Mesothelial cell of epicardium (in vitro differentiated cells): ENCODE measurements at regions not wholly inside any gene's neighbourhood (a gene's known extent, or its start where the extent isn't known, plus 50 kb on each side); places are given as distances from the start of the nearest gene placed in this dataset.

Experiments used
- DNase-seq, 2 experiments: peaks; one replicate each; pipeline ENCODE4 v3.0.0; 2021; ENCODE audit warnings: low spot score in 2 of 2; ENCODE audit not compliant: unreplicated experiment in 2 of 2
- H3K27ac Mint-ChIP-seq: 2 replicates; pipeline ENCODE4 v1.8.0; 2021; ENCODE audit warnings: mixed read lengths
- H3K27me3 Mint-ChIP-seq: 2 replicates; pipeline ENCODE4 v1.8.0; 2021; ENCODE audit warnings: low read depth, mixed read lengths
- H3K36me3 Mint-ChIP-seq: 2 replicates; pipeline ENCODE4 v1.8.0; 2021; ENCODE audit warnings: mixed read lengths
- H3K4me1 Mint-ChIP-seq: 2 replicates; pipeline ENCODE4 v1.8.0; 2021; ENCODE audit warnings: mixed read lengths
- H3K4me3 Mint-ChIP-seq: 2 replicates; pipeline ENCODE4 v1.8.0; 2021; ENCODE audit warnings: mild to moderate bottlenecking, moderate library complexity, mixed read lengths
- H3K9me3 Mint-ChIP-seq: 2 replicates; pipeline ENCODE4 v1.8.0; 2021; ENCODE audit warnings: mixed read lengths
- CTCF ChIP-seq: fragments of 200-600 bp; sonication (generic); IDR thresholded peaks from one replicate; pipeline ENCODE4 v1.5.0; 2021; ENCODE audit warnings: antibody characterized with exemption; ENCODE audit not compliant: unreplicated experiment

GRCh38 chr11:101327908-101328307, 198.3 kb upstream of the PGR start:
- Mint-ChIP-seq H3K36me3 (no peaks in the 10 kb centered on the region), H3K9me3 (no peaks in the 10 kb centered on the region), H3K4me1 (no peaks in the 10 kb centered on the region), H3K27ac (no peak overlapping the region), H3K27me3 (peaks cover 78% of the 10 kb centered on the region), H3K4me3 (no peak overlapping the region)
- no peak for DNase-seq
- TF ChIP-seq CTCF, result no peak

- Mint-ChIP-seq H3K27me3 (peaks cover 64% of the 10 kb centered on the region), H3K27ac (no peak overlapping the region), H3K9me3 (no peaks in the 10 kb centered on the region), H3K4me3 (no peak overlapping the region), H3K4me1 (no peaks in the 10 kb centered on the region), H3K36me3 (no peaks in the 10 kb centered on the region)
- TF ChIP-seq CTCF, result no peak
- DNase-seq, result no peak
Measured at GRCh38 chr11:101326141-101326540, 196.5 kb upstream of the PGR start.

GRCh38 chr11:101323997-101324396, 194.4 kb upstream of the PGR start:
- Mint-ChIP-seq H3K27me3 (peaks cover 48% of the 10 kb centered on the region), H3K4me1 (no peaks in the 10 kb centered on the region), H3K27ac (no peak overlapping the region), H3K9me3 (no peaks in the 10 kb centered on the region), H3K4me3 (no peak overlapping the region), H3K36me3 (no peaks in the 10 kb centered on the region)
- no peak for DNase-seq
- TF ChIP-seq CTCF, result no peak

GRCh38 chr11:101321222-101321621, 191.6 kb upstream of the PGR start:
- Mint-ChIP-seq H3K4me1 (no peaks in the 10 kb centered on the region), H3K27ac (no peak overlapping the region), H3K4me3 (no peak overlapping the region), H3K9me3 (no peaks in the 10 kb centered on the region), H3K27me3 (peaks cover 31% of the 10 kb centered on the region), H3K36me3 (no peaks in the 10 kb centered on the region)
- no peak for TF ChIP-seq CTCF
- DNase-seq, result no peak

- TF ChIP-seq CTCF, result no peak
- no peak overlapping the region for H3K27ac Mint-ChIP-seq
- H3K36me3 Mint-ChIP-seq, result no peaks in the 10 kb centered on the region
- H3K4me1 Mint-ChIP-seq, result no peaks in the 10 kb centered on the region
- H3K4me3 Mint-ChIP-seq, result no peak overlapping the region
- no peak for DNase-seq
- H3K27me3 Mint-ChIP-seq, result no peaks in the 10 kb centered on the region
- H3K9me3 Mint-ChIP-seq, result peaks cover 6% of the 10 kb centered on the region
Measured at GRCh38 chr11:101306721-101307120, 177.1 kb upstream of the PGR start.

GRCh38 chr11:101305496-101305895, 175.9 kb upstream of the PGR start:
- DNase-seq, result no peak
- H3K4me1 Mint-ChIP-seq, result no peaks in the 10 kb centered on the region
- no peaks in the 10 kb centered on the region for H3K9me3 Mint-ChIP-seq
- no peak overlapping the region for H3K27ac Mint-ChIP-seq
- no peak for TF ChIP-seq CTCF
- H3K36me3 Mint-ChIP-seq, result no peaks in the 10 kb centered on the region
- no peaks in the 10 kb centered on the region for H3K27me3 Mint-ChIP-seq
- H3K4me3 Mint-ChIP-seq, result no peak overlapping the region
